ENCODE measurements at regions not wholly inside any gene's neighbourhood (a gene's known extent, or its start where the extent isn't known, plus 50 kb on each side); places are given as distances from the start of the nearest gene placed in this dataset.

GRCh38 chr4:11631416-11631815 is 202.7 kb upstream of the HS3ST1 start:
- Histone ChIP-seq H3K4me2 (ENCODE audit: low read length) (no peak overlapping the region), H3F3A (ENCODE audit: insufficient read depth, low read length, poor library complexity, severe bottlenecking) (no peaks in the 10 kb centered on the region), H3K27me3 (ENCODE audit: insufficient read depth, low read depth, low read length) (no peaks in the 10 kb centered on the region), H3K4me3 (ENCODE audit: low read length) (no peak overlapping the region), H2AFZ (ENCODE audit: low read depth, low read length) (no peak overlapping the region), H3K9ac (ENCODE audit: low read length) (no peak overlapping the region), H3K79me2 (replicated peaks; ENCODE audit: insufficient read depth, low read length) (no peaks in the 10 kb centered on the region), H3K27ac (ENCODE audit: low read length) (no peak overlapping the region), H4K20me1 (ENCODE audit: insufficient read depth) (no peaks in the 10 kb centered on the region), H3K9me2 (ENCODE audit: insufficient read depth, low read length) (no peaks in the 10 kb centered on the region), H3K36me3 (ENCODE audit: insufficient read depth, low read length) (no peaks in the 10 kb centered on the region), H3K9me3 (ENCODE audit: low read length) (no peaks in the 10 kb centered on the region)
- TF ChIP-seq RAD21 (conservative IDR thresholded peaks at IDR 0.05) (no peak), EZH2 (IDR thresholded peaks at IDR 0.05; ENCODE audit: borderline replicate concordance, insufficient read depth, low read length, poor library complexity, severe bottlenecking) (no peak), REST (IDR thresholded peaks at IDR 0.05; ENCODE audit: borderline replicate concordance) (no peak), MXI1 (conservative IDR thresholded peaks at IDR 0.05; ENCODE audit: poor library complexity, severe bottlenecking) (no peak), TAF1 (IDR thresholded peaks at IDR 0.05; ENCODE audit: low read depth) (no peak), SMC3 (conservative IDR thresholded peaks at IDR 0.05; ENCODE audit: poor library complexity) (no peak), CTCF (IDR thresholded peaks at IDR 0.05; ENCODE audit: poor library complexity, severe bottlenecking) (no peak), POLR2AphosphoS5 (IDR thresholded peaks at IDR 0.05) (no peak), EP300 (conservative IDR thresholded peaks at IDR 0.05; ENCODE audit: poor library complexity, severe bottlenecking) (no peak)

- H3K36me3 ChIP-seq (ENCODE audit: insufficient read depth, low read length), result no peaks in the 10 kb centered on the region
- no peak overlapping the region for H3K4me3 ChIP-seq (ENCODE audit: low read length)
- H3K9ac ChIP-seq (ENCODE audit: low read length), result no peak overlapping the region
- no peaks in the 10 kb centered on the region for H3F3A ChIP-seq (ENCODE audit: insufficient read depth, low read length, poor library complexity, severe bottlenecking)
- H3K27me3 ChIP-seq (ENCODE audit: insufficient read depth, low read depth, low read length), result no peaks in the 10 kb centered on the region
- no peak overlapping the region for H3K4me2 ChIP-seq (ENCODE audit: low read length)
- no peak for TF ChIP-seq EP300 (conservative IDR thresholded peaks at IDR 0.05; ENCODE audit: poor library complexity, severe bottlenecking)
- H4K20me1 ChIP-seq (ENCODE audit: insufficient read depth), result no peaks in the 10 kb centered on the region
- no peak overlapping the region for H3K27ac ChIP-seq (ENCODE audit: low read length)
- no peaks in the 10 kb centered on the region for H3K9me3 ChIP-seq (ENCODE audit: low read length)
- no peak overlapping the region for H2AFZ ChIP-seq (ENCODE audit: low read depth, low read length)
- H3K79me2 ChIP-seq (replicated peaks; ENCODE audit: insufficient read depth, low read length), result no peaks in the 10 kb centered on the region
- H3K9me2 ChIP-seq (ENCODE audit: insufficient read depth, low read length), result no peaks in the 10 kb centered on the region
Measured at GRCh38 chr4:11628093-11628725, 199.5 kb upstream of the HS3ST1 start.
